Neural cell (in vitro differentiated cells): ENCODE measurements at regions not wholly inside any gene's neighbourhood (a gene's known extent, or its start where the extent isn't known, plus 50 kb on each side); places are given as distances from the start of the nearest gene placed in this dataset.

Experiments
- H2AFZ ChIP-seq: fragments of 200-600, 300-800 bp; sonication (generic), shearing (Covaris generic); 2 replicates; pipeline ENCODE4 v1.6.0; 2014; ENCODE audit warnings: low read depth, mild to moderate bottlenecking, antibody characterized with exemption, low read length, moderate library complexity
- H3F3A ChIP-seq: fragments of 200-600 bp; shearing (Covaris generic); 2 replicates; pipeline ENCODE4 v1.6.1; 2016; ENCODE audit warnings: mild to moderate bottlenecking, moderate library complexity, mixed read lengths, antibody characterized with exemption, low read length; ENCODE audit not compliant: insufficient read depth, poor library complexity, severe bottlenecking
- H3K27ac ChIP-seq: fragments of 200-600, 300-800 bp; sonication (generic), shearing (Covaris generic); 2 replicates; pipeline ENCODE4 v1.5.1; 2014; ENCODE audit warnings: mild to moderate bottlenecking, low read length, moderate library complexity
- H3K27me3 ChIP-seq: fragments of 300-800, 200-600 bp; sonication (generic), shearing (Covaris generic); 2 replicates; pipeline ENCODE4 v1.6.0; 2014; ENCODE audit warnings: mild to moderate bottlenecking, low read depth, low read length, moderate library complexity; ENCODE audit not compliant: insufficient read depth
- H3K36me3 ChIP-seq: fragments of 300-800, 200-600 bp; sonication (generic), shearing (Covaris generic); 2 replicates; pipeline ENCODE4 v1.5.1; 2014; ENCODE audit warnings: mild to moderate bottlenecking, antibody characterized with exemption, low read length, moderate library complexity; ENCODE audit not compliant: insufficient read depth
- H3K4me2 ChIP-seq: fragments of 300-800, 200-600 bp; sonication (generic), shearing (Covaris generic); 2 replicates; pipeline ENCODE4 v1.6.0; 2014; ENCODE audit warnings: mild to moderate bottlenecking, low read length
- H3K4me3 ChIP-seq: fragments of 300-800, 200-600 bp; sonication (generic), shearing (Covaris generic); 2 replicates; pipeline ENCODE4 v1.5.1; 2014; ENCODE audit warnings: mild to moderate bottlenecking, low read length, moderate library complexity
- H3K79me2 ChIP-seq: fragments of 200-600 bp; shearing (Covaris generic); replicated peaks from 2 replicates; pipeline ENCODE4 v1.6.0; 2014; ENCODE audit warnings: mild to moderate bottlenecking, low read length, moderate library complexity; ENCODE audit not compliant: insufficient read depth
- H3K9ac ChIP-seq: fragments of 300-800, 200-600 bp; sonication (generic), shearing (Covaris generic); 2 replicates; pipeline ENCODE4 v1.6.1; 2016; ENCODE audit warnings: mild to moderate bottlenecking, low read length, mixed read lengths
- H3K9me2 ChIP-seq: fragments of 200-600 bp; shearing (Covaris generic); 2 replicates; pipeline ENCODE4 v1.6.1; 2016; ENCODE audit warnings: mild to moderate bottlenecking, low read length, mixed read lengths; ENCODE audit not compliant: insufficient read depth
- H3K9me3 ChIP-seq: fragments of 200-600, 300-800 bp; sonication (generic), shearing (Covaris generic); 2 replicates; pipeline ENCODE4 v1.6.1; 2016; ENCODE audit warnings: mild to moderate bottlenecking, mixed run types, low read length, moderate library complexity, mixed read lengths
- H4K20me1 ChIP-seq: fragments of 200-600 bp; shearing (Covaris generic); 2 replicates; pipeline ENCODE4 v1.6.1; 2016; ENCODE audit warnings: mild to moderate bottlenecking, mixed run types; ENCODE audit not compliant: insufficient read depth
- EP300 ChIP-seq: fragments of 450-650 bp; conservative IDR thresholded peaks from 2 replicates; pipeline ENCODE4 v1.6.1; 2014; ENCODE audit warnings: antibody characterized with exemption, mild to moderate bottlenecking, moderate library complexity; ENCODE audit not compliant: poor library complexity, severe bottlenecking
- EZH2 ChIP-seq: fragments of 200-600, 300-800 bp; shearing (Covaris generic), sonication (generic); IDR thresholded peaks from 2 replicates; pipeline ENCODE4 v1.6.1; 2014; ENCODE audit warnings: antibody characterized with exemption, low read length, borderline replicate concordance, mild to moderate bottlenecking; ENCODE audit not compliant: insufficient read depth, poor library complexity, severe bottlenecking
- MXI1 ChIP-seq: fragments of 450-650 bp; conservative IDR thresholded peaks from 2 replicates; pipeline ENCODE4 v1.6.1; 2014; ENCODE audit warnings: antibody characterized with exemption, mild to moderate bottlenecking; ENCODE audit not compliant: poor library complexity, severe bottlenecking
- POLR2AphosphoS5 ChIP-seq: IDR thresholded peaks from 2 replicates; pipeline ENCODE4 v1.6.1; 2012
- RAD21 ChIP-seq: fragments of 450-650 bp; conservative IDR thresholded peaks from 2 replicates; pipeline ENCODE4 v1.6.1; 2014; ENCODE audit warnings: antibody characterized with exemption, mild to moderate bottlenecking, moderate library complexity
- SMC3 ChIP-seq: fragments of 450-650 bp; conservative IDR thresholded peaks from 2 replicates; pipeline ENCODE4 v1.6.1; 2014; ENCODE audit warnings: antibody characterized with exemption, mild to moderate bottlenecking, moderate library complexity; ENCODE audit not compliant: poor library complexity
- TAF1 ChIP-seq: IDR thresholded peaks from 2 replicates; pipeline ENCODE4 v1.6.1; 2012; ENCODE audit warnings: low read depth
- TF ChIP-seq, protein P1 (sequence below): fragments of 450-650 bp; IDR thresholded peaks from 2 replicates; pipeline ENCODE4 v1.5.1; 2014; ENCODE audit warnings: antibody characterized with exemption, mild to moderate bottlenecking, moderate library complexity; ENCODE audit not compliant: poor library complexity, severe bottlenecking
- TF ChIP-seq, protein P2 (sequence below): IDR thresholded peaks from 2 replicates; pipeline ENCODE4 v1.6.1; 2012; ENCODE audit warnings: borderline replicate concordance

DNA sequence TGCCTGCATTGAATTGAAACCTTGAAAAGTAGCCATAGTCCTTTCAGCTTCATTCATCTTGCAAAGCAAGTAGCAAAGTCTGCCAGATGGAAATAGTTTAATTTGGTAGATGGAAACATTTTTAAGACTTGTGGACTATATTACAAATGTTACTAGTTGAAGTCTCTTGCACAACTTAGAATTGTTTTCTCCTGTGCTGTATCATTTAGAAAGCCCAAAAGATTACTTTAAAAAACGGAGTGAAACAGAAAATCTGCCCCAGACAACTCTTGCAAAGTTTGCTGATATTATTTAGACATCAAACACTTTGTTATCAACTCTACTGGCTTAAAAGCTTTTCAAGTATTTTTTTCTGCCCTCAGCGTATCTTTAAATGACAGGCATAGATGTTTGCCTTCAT lies 335.0 kb downstream of the RPRM start:
- TF ChIP-seq, protein P1, sequence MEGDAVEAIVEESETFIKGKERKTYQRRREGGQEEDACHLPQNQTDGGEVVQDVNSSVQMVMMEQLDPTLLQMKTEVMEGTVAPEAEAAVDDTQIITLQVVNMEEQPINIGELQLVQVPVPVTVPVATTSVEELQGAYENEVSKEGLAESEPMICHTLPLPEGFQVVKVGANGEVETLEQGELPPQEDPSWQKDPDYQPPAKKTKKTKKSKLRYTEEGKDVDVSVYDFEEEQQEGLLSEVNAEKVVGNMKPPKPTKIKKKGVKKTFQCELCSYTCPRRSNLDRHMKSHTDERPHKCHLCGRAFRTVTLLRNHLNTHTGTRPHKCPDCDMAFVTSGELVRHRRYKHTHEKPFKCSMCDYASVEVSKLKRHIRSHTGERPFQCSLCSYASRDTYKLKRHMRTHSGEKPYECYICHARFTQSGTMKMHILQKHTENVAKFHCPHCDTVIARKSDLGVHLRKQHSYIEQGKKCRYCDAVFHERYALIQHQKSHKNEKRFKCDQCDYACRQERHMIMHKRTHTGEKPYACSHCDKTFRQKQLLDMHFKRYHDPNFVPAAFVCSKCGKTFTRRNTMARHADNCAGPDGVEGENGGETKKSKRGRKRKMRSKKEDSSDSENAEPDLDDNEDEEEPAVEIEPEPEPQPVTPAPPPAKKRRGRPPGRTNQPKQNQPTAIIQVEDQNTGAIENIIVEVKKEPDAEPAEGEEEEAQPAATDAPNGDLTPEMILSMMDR: no peak
- TF ChIP-seq, protein P2, sequence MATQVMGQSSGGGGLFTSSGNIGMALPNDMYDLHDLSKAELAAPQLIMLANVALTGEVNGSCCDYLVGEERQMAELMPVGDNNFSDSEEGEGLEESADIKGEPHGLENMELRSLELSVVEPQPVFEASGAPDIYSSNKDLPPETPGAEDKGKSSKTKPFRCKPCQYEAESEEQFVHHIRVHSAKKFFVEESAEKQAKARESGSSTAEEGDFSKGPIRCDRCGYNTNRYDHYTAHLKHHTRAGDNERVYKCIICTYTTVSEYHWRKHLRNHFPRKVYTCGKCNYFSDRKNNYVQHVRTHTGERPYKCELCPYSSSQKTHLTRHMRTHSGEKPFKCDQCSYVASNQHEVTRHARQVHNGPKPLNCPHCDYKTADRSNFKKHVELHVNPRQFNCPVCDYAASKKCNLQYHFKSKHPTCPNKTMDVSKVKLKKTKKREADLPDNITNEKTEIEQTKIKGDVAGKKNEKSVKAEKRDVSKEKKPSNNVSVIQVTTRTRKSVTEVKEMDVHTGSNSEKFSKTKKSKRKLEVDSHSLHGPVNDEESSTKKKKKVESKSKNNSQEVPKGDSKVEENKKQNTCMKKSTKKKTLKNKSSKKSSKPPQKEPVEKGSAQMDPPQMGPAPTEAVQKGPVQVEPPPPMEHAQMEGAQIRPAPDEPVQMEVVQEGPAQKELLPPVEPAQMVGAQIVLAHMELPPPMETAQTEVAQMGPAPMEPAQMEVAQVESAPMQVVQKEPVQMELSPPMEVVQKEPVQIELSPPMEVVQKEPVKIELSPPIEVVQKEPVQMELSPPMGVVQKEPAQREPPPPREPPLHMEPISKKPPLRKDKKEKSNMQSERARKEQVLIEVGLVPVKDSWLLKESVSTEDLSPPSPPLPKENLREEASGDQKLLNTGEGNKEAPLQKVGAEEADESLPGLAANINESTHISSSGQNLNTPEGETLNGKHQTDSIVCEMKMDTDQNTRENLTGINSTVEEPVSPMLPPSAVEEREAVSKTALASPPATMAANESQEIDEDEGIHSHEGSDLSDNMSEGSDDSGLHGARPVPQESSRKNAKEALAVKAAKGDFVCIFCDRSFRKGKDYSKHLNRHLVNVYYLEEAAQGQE: no peak
- no peak for TF ChIP-seq EP300
- TF ChIP-seq EZH2: no peak
- TF ChIP-seq MXI1: no peak
- no peak for TF ChIP-seq RAD21
- TF ChIP-seq POLR2AphosphoS5: no peak
- TF ChIP-seq TAF1: no peak
- no peak for TF ChIP-seq SMC3
- Histone ChIP-seq H3K79me2 (no peaks in the 10 kb centered on the region), H3K9me3 (no peaks in the 10 kb centered on the region), H2AFZ (no peak overlapping the region), H3K9me2 (no peaks in the 10 kb centered on the region), H3F3A (no peaks in the 10 kb centered on the region), H4K20me1 (no peaks in the 10 kb centered on the region), H3K27me3 (no peaks in the 10 kb centered on the region), H3K36me3 (no peaks in the 10 kb centered on the region), H3K9ac (no peak overlapping the region), H3K27ac (no peak overlapping the region), H3K4me3 (no peak overlapping the region), H3K4me2 (no peak overlapping the region)

DNA sequence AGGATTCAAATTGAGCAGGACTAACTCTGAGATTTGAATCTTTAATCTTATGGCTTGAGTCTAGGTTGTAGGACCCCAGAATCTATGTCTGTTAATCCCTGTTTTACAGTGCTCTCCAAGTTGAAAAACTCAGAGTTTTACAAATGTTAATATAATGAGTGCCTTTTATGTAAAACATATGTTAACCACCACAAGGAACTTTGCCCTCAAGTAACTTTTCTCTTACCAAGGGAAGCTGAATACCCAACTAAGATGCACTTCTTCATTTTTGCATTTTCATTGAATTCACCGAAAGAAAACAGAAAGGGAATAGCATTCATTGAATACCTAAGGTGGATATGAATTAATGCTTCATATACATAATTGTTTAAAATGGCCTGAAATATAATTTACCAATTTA lies 338.1 kb downstream of the RPRM start:
- Histone ChIP-seq H3K4me2 (no peak overlapping the region), H3K79me2 (no peaks in the 10 kb centered on the region), H3K9me3 (no peaks in the 10 kb centered on the region), H3K9ac (no peak overlapping the region), H3K9me2 (no peaks in the 10 kb centered on the region), H3K4me3 (no peak overlapping the region), H2AFZ (no peak overlapping the region), H3K27me3 (no peaks in the 10 kb centered on the region), H4K20me1 (no peaks in the 10 kb centered on the region), H3K27ac (no peak overlapping the region), H3F3A (no peaks in the 10 kb centered on the region), H3K36me3 (no peaks in the 10 kb centered on the region)
- TF ChIP-seq, protein P1: no peak
- TF ChIP-seq MXI1 (no peak), RAD21 (no peak), EP300 (no peak), TAF1 (no peak), SMC3 (no peak), POLR2AphosphoS5 (no peak), EZH2 (no peak)
- TF ChIP-seq, protein P2: no peak
